Astrocyte of the cerebellum (primary cell): ENCODE measurements at regions not wholly inside any gene's neighbourhood (a gene's known extent, or its start where the extent isn't known, plus 50 kb on each side); places are given as distances from the start of the nearest gene placed in this dataset.
"Not testable (repeated sequence)": the region's sequence is repeated elsewhere in the genome, so short reads cannot be mapped to it uniquely, and the experiment has no call there.

ENCODE experiments used
- DNase-seq: peaks from one replicate; pipeline ENCODE4 v3.0.0-alpha.2; 2011; ENCODE audit warnings: low read depth
- H3K4me3 ChIP-seq: 2 replicates; pipeline ENCODE4 v1.5.1; 2011; ENCODE audit warnings: mild to moderate bottlenecking, low read depth, low read length, moderate library complexity
- in situ Hi-C: cut with HindIII; loops from 2 replicates; pipeline ENCODE4 v1.10.0; 2017; ENCODE audit warnings: low sequenced_read_pairs
- TF ChIP-seq, protein P1 (sequence below): IDR thresholded peaks from 2 replicates; pipeline ENCODE4 v1.5.1; 2012; ENCODE audit warnings: low read length, low read depth, moderate library complexity, mild to moderate bottlenecking; ENCODE audit errors: missing control alignments

DNA sequence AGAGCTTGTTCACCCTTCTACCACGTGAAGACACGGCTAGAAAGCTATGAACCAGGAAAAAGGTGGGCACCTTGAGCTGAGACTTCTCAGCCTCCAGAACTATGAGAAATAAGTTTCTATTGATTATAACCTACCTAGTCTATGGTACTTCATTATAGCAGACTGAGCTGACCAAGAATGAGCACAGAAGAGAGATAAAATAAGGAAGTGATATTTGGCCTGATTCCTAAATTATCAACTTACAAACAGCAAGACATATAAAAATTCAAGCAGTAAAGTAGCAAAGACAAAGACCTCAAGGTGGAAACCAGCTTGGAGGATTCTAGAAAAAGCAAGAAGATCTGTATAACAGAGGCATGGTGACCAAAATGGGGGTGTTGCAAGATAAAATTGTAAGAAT lies 63.9 kb upstream of the OSTN start:
- no peak for DNase-seq
- in situ Hi-C loops, result no loop called here
- H3K4me3 ChIP-seq, result no peak overlapping the region
- TF ChIP-seq, protein P1, sequence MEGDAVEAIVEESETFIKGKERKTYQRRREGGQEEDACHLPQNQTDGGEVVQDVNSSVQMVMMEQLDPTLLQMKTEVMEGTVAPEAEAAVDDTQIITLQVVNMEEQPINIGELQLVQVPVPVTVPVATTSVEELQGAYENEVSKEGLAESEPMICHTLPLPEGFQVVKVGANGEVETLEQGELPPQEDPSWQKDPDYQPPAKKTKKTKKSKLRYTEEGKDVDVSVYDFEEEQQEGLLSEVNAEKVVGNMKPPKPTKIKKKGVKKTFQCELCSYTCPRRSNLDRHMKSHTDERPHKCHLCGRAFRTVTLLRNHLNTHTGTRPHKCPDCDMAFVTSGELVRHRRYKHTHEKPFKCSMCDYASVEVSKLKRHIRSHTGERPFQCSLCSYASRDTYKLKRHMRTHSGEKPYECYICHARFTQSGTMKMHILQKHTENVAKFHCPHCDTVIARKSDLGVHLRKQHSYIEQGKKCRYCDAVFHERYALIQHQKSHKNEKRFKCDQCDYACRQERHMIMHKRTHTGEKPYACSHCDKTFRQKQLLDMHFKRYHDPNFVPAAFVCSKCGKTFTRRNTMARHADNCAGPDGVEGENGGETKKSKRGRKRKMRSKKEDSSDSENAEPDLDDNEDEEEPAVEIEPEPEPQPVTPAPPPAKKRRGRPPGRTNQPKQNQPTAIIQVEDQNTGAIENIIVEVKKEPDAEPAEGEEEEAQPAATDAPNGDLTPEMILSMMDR, result no peak

DNA sequence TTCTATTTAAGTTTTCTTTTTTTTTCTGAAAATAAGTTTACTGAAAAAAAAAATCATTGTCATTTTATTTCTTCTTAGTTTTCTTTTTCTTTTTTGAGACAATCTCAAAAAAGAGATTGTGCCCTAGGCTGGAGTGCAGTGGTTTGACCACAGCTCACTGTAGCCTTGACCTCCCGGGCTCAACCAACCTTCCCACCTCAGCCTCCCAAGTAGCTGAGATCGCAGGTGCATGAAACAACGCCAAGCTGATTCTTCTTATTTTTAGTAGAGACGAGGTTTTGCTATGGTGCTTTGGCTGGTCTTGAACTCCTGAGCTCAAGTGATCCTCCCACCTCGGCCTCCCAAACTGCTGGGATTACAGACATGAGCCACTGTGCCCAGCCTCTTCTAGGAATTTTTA lies 65.7 kb upstream of the OSTN start:
- TF ChIP-seq, protein P1, result no peak
- in situ Hi-C loops, result no loop called here
- no peak for DNase-seq
- no peak overlapping the region for H3K4me3 ChIP-seq

DNA sequence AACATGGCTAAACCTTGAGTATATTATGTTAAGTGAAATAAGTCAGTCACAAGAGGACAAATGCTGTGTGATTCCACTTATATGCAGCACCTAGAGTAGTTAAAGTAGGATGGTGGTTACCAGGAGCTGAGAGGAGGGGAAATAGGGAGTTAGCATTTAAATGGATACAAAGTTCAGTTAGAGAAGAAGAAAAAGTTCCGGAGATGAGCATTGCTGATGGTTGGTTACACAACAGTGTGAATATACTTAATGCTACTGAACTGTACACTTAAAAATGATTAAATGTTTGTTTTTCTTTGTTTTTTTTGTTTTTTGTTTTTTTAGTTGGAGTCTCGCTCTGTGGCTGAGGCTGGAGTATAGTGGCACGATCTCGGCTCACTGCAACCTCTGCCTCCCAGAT lies 67.7 kb upstream of the OSTN start:
- in situ Hi-C loops, result no loop called here
- H3K4me3 ChIP-seq, result no peak overlapping the region
- TF ChIP-seq, protein P1, result no peak
- no peak for DNase-seq

DNA sequence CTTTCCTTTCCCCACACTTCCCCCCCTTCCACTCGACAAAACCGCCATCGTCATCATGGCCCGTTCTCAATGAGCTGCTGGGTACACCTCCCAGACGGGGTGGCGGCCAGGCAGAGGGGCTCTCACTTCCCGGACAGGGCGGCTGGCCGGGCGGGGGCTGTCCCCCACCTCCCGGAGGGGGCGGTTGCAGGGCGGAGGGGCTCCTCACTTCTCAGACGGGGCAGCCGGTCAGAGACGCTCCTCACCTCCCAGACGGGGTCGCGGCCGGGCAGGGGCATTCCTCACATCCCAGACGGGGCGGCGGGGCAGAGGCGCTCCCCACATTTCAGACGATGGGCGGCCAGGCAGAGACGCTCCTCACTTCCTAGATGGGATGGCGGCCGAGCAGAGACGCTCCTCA lies 74.2 kb upstream of the OSTN start:
- H3K4me3 ChIP-seq, in situ Hi-C loops, DNase-seq: not testable (repeated sequence)

DNA sequence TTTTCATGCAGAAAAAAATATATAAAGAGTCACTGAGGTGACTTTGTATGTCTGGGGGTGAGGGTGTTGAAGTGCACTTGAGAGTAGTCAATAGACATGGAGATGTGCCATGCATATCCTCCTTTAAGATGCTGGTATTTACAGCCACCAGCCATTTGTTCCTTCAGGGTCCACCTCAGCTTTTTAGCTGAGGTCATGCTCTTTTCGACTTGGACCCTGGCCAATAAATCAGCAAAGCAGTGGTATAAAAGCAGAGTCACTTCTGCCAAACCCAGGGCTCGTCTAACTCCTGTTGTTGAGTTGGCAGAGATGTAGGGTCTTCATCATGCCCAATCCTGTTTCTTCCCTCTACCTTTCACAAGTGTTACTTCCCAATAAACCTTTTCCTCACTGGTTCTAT lies 75.1 kb upstream of the OSTN start:
- no peak overlapping the region for H3K4me3 ChIP-seq
- in situ Hi-C loops, result no loop called here
- TF ChIP-seq, protein P1, result no peak
- no peak for DNase-seq

DNA sequence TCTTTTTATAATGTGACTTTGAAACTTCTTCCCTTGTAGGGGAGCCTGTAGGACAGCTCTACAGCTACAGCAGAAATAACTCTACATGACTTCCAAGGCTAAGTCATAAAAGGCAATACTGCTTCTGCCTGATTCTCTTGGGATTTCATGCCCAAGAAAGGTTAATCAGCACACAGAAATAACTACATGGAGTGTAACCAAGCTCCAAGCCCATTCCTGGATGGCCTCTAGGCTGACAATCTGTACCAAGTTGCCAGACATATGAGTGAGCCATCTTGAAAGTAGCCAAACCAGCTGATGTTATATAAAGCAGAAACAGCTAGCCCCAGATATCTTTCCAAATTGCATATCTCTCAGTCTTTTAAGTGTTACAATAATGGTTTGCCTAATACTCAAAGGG lies 75.8 kb upstream of the OSTN start:
- TF ChIP-seq, protein P1, result no peak
- no peak for DNase-seq
- H3K4me3 ChIP-seq, result no peak overlapping the region
- in situ Hi-C loops, result no loop called here

DNA sequence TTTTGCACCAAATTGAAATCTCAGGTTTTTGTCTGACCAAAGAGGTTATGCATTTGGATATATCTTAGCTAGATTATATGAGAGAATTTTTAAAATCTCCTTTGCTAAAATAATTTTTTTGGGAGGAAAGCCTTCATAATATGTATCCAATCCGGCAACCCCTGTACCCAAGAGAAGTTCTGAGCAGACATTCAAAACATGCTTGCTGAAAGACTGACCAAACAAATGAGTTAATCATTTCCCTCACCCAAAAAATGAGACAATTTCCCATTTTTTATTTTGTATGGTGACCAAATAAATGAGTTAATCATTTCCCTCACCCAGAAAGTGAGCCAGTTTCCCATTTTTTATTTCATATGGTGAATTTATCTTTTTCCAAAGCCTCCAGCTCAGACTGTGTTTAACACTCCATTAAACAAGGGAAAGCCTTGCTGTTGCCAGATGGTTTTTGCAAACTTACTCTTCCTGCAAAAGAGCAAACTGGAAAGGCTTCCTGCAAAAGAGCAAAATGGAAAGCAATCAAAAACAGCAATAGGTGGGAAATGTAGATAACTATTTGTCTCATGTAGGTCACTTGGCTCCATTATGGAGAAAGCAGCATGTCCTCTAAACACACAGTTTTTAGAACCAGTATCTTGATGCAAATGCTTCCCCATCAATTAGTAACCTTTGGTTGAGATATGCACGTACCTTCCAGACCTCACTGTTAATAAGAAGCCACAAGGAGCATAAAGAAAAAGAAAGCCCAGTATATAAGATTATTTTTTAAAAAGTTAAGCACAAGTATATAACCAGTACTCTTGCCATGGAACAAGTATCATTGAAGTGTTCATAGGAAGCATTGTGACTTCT lies 78.4 kb upstream of the OSTN start:
- TF ChIP-seq, protein P1, result no peak
- in situ Hi-C loops, result no loop called here
- no peak overlapping the region for H3K4me3 ChIP-seq
- DNase-seq, result no peak
